Nephron (organoid): ENCODE measurements at regions not wholly inside any gene's neighbourhood (a gene's known extent, or its start where the extent isn't known, plus 50 kb on each side); places are given as distances from the start of the nearest gene placed in this dataset.

Experiments used
- H3K27ac Mint-ChIP-seq, 3 experiments: 2 replicates each; pipeline ENCODE4 v1.8.0; 2020; ENCODE audit warnings: mixed read lengths in 3 of 3, mild to moderate bottlenecking in 2 of 3, moderate library complexity in 1 of 3
- H3K27me3 Mint-ChIP-seq: 2 replicates; pipeline ENCODE4 v1.8.0; 2021; ENCODE audit warnings: low read depth, mild to moderate bottlenecking, moderate library complexity, mixed read lengths
- H3K36me3 Mint-ChIP-seq: 2 replicates; pipeline ENCODE4 v1.8.0; 2020; ENCODE audit warnings: low read depth, mixed read lengths
- H3K4me1 Mint-ChIP-seq: 2 replicates; pipeline ENCODE4 v1.8.0; 2020; ENCODE audit warnings: mixed read lengths
- H3K4me3 Mint-ChIP-seq, 3 experiments: 2 replicates each; pipeline ENCODE4 v1.8.0; 2020; ENCODE audit warnings: mild to moderate bottlenecking in 3 of 3, mixed read lengths in 3 of 3, moderate library complexity in 2 of 3
- H3K9me3 Mint-ChIP-seq: 2 replicates; pipeline ENCODE4 v1.8.0; 2020; ENCODE audit warnings: mixed read lengths
- TF ChIP-seq, protein P1 (sequence below), 3 experiments: fragments of 200-600 bp; sonication (generic); IDR thresholded peaks; one replicate each; pipeline ENCODE4 v1.5.0; 2021; ENCODE audit warnings: antibody characterized with exemption in 3 of 3; ENCODE audit not compliant: unreplicated experiment in 3 of 3

DNA sequence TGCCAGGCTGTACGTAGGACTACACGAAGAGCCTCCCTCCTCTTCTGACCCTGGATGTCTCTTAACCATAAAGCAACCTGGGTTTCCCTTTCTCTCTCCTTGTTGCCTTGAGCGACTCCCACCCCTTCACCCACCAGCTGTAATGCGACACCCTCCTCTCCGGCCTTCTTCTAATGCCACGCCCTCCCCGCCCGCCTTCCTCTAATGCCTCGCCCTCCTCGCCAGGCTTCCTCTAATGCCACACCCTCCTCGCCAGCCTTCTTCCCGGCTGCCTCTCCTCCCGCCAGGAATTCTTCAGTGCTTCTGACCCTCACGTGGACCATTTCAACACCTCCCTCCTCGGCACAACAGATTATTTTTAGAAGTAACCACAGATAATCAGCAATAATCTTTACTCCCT lies 348.5 kb upstream of the SHH start:
- H3K9me3 Mint-ChIP-seq, result no peaks in the 10 kb centered on the region
- no peak overlapping the region for H3K4me3 Mint-ChIP-seq
- no peaks in the 10 kb centered on the region for H3K4me1 Mint-ChIP-seq
- TF ChIP-seq, protein P1, sequence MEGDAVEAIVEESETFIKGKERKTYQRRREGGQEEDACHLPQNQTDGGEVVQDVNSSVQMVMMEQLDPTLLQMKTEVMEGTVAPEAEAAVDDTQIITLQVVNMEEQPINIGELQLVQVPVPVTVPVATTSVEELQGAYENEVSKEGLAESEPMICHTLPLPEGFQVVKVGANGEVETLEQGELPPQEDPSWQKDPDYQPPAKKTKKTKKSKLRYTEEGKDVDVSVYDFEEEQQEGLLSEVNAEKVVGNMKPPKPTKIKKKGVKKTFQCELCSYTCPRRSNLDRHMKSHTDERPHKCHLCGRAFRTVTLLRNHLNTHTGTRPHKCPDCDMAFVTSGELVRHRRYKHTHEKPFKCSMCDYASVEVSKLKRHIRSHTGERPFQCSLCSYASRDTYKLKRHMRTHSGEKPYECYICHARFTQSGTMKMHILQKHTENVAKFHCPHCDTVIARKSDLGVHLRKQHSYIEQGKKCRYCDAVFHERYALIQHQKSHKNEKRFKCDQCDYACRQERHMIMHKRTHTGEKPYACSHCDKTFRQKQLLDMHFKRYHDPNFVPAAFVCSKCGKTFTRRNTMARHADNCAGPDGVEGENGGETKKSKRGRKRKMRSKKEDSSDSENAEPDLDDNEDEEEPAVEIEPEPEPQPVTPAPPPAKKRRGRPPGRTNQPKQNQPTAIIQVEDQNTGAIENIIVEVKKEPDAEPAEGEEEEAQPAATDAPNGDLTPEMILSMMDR (IDR thresholded peaks at IDR 0.05; ENCODE audit: unreplicated experiment in 3 of 3), result no peak
- no peak overlapping the region for H3K27ac Mint-ChIP-seq
- H3K27me3 Mint-ChIP-seq, result peaks cover 39% of the 10 kb centered on the region
- no peaks in the 10 kb centered on the region for H3K36me3 Mint-ChIP-seq

DNA sequence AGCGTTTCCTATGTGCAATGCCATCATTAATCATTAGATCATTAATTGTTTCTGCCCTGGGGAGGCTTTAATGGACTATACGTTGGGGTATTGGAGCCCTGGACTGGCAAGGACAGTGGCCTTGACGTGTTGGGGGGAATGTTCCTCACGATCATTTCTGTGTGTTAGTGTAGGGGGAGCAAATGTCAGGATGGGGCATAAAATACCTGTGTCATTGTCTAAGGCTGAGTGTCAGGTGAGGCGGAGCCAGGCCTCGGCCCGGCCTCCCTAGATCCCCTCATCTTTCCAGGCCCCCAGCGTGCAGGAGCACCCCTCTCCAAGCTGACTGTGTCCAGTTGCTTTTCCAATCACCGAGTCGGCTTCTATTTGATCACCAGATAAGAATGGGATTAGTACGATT lies 346.4 kb upstream of the SHH start:
- Mint-ChIP-seq H3K4me3 (no peak overlapping the region), H3K9me3 (no peaks in the 10 kb centered on the region), H3K36me3 (no peaks in the 10 kb centered on the region), H3K27ac (no peak overlapping the region), H3K27me3 (peaks cover 28% of the 10 kb centered on the region), H3K4me1 (no peaks in the 10 kb centered on the region)
- TF ChIP-seq, protein P1 (IDR thresholded peaks at IDR 0.05; ENCODE audit: unreplicated experiment in 3 of 3), result no peak

DNA sequence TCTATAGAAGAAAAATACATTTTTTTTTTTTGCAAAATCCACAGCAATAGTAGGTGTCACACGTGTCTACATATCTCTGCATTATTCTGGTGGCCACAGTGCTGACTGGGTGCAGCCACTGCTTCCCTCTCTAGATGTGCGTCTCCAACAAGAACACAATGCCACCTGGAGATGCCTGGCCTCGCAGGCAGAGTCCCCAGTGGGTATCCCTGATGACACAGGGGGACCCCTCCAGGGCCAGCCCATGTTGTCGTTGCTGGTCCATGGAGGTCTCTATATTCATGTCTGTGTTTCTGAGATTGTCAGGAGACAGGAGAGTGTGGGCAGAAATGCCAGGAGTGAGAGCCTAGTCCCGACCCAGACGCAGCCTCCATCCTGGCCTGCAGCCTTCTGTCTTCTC lies 345.9 kb upstream of the SHH start:
- Mint-ChIP-seq H3K36me3 (no peaks in the 10 kb centered on the region), H3K4me3 (no peak overlapping the region), H3K27ac (no peak overlapping the region), H3K27me3 (peaks cover 26% of the 10 kb centered on the region), H3K9me3 (no peaks in the 10 kb centered on the region), H3K4me1 (peaks cover under 1% of the 10 kb centered on the region)
- TF ChIP-seq, protein P1 (IDR thresholded peaks at IDR 0.05; ENCODE audit: unreplicated experiment in 3 of 3), result no peak

DNA sequence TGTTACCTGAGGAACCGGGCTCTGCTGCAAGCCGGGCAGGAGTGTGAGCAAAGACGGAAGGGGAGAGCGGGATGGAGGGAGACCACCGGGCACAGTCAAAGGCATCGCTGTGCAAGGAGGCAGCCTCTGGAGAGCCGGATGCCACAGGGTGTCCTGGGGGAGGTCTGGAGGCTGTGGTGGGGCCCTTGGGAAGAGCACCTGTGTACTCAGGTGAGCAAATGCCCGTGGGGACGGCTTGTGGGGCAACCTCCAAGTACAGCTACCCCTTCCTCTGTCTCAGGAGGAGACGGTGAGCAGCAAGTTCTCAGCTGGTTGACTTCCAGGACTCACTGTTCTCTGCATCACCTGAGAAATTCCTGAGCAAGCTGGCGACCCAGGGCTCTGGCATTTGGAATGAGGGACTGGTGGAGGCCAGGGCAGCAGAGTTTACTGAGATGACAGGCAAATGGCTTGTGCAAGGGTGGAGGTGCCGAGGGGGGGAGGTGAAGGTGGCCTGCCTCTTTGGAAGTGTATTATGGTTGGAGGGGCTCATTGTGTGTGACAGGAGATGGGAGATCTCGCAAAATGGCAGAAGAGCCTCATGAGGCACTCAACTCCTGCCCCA lies 345.2 kb upstream of the SHH start:
- peaks cover 27% of the 10 kb centered on the region for H3K27me3 Mint-ChIP-seq
- no peaks in the 10 kb centered on the region for H3K36me3 Mint-ChIP-seq
- peaks cover 4% of the 10 kb centered on the region for H3K4me1 Mint-ChIP-seq
- no peak overlapping the region for H3K4me3 Mint-ChIP-seq
- no peak overlapping the region for H3K27ac Mint-ChIP-seq
- TF ChIP-seq, protein P1 (IDR thresholded peaks at IDR 0.05; ENCODE audit: unreplicated experiment in 3 of 3), result no peak
- no peaks in the 10 kb centered on the region for H3K9me3 Mint-ChIP-seq

DNA sequence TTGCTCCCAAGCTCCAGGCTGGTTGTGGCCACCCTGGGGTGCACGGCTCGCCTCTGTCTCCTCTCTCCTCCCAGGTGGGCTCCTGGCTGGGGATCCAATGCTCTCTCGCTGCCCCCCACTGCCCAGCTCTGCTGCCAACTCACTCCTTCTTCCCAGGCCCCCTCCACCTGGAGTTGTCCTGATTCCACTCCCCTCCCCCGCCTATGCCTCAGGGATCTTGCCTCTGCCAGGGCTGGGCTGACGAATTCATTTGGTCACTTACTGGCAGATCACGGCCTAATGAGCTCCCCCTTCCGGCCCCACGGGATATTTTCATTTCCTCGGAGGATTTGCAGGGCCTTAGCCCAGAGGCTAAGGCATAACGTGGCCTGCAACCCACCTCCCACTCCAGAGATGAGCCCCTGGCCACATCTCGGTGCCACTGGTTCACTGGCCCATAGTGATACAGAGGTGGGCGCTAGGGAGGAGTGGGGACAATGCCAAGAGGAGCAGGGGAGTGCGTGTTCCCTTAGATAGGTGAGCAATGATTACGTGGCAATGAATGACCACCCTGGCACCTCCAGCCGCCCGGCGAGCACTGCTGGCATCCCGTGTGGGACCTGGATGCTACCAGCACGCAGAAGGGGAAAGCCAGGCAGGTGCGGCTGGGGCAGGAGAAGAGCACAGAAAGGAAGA lies 344.6 kb upstream of the SHH start:
- Mint-ChIP-seq H3K36me3 (no peaks in the 10 kb centered on the region), H3K4me3 (no peak overlapping the region), H3K9me3 (no peaks in the 10 kb centered on the region), H3K27ac (no peak overlapping the region), H3K4me1 (peaks cover 4% of the 10 kb centered on the region), H3K27me3 (peaks cover 30% of the 10 kb centered on the region)
- TF ChIP-seq, protein P1 (IDR thresholded peaks at IDR 0.05; ENCODE audit: unreplicated experiment in 3 of 3), result peak; percentile 22 to 33 (median 29)
